Lower leg skin (tissue), 4 donors: ENCODE measurements at regions not wholly inside any gene's neighbourhood (a gene's known extent, or its start where the extent isn't known, plus 50 kb on each side); places are given as distances from the start of the nearest gene placed in this dataset.
"Not testable (repeated sequence)": the region's sequence is repeated elsewhere in the genome, so short reads cannot be mapped to it uniquely, and the experiment has no call there.

Source experiments
- DNase-seq, 2 donors: peaks; one replicate each; pipeline ENCODE4 v3.0.0-alpha.2; 2019; ENCODE audit warnings: low spot score in 2 of 2
- H3K4me3 ChIP-seq: fragments of 200-600 bp; sonication (generic); 2 replicates; pipeline ENCODE4 v1.5.1; 2017; ENCODE audit warnings: mild to moderate bottlenecking, low read depth; ENCODE audit not compliant: poor library complexity, severe bottlenecking
- POLR2A ChIP-seq, 2 donors: fragments of 450-650 bp; IDR thresholded peaks; one replicate each; pipeline ENCODE4 v1.6.1; 2016 to 2017; ENCODE audit warnings: antibody characterized with exemption in 2 of 2, mild to moderate bottlenecking in 1 of 2, moderate library complexity in 1 of 2
- WGBS, 2 donors: methylation state at CpG; one replicate each; pipeline ENCODE4 v1.1.5; 2018; 5-methylcytosine and 5-hydroxymethylcytosine counted together
- intact Hi-C: fragments of 100-400 bp; cut with DNase I; formaldehyde crosslinking; loops from one replicate; pipeline ENCODE4 v1.15.0; 2023; ENCODE audit warnings: low total_unique reads
- TF ChIP-seq, protein P1 (sequence below), 3 donors: fragments of 450-650 bp; IDR thresholded peaks; one replicate each; pipeline ENCODE4 v1.5.1; 2016; ENCODE audit warnings: antibody characterized with exemption in 3 of 3, mild to moderate bottlenecking in 3 of 3, moderate library complexity in 2 of 3

DNA sequence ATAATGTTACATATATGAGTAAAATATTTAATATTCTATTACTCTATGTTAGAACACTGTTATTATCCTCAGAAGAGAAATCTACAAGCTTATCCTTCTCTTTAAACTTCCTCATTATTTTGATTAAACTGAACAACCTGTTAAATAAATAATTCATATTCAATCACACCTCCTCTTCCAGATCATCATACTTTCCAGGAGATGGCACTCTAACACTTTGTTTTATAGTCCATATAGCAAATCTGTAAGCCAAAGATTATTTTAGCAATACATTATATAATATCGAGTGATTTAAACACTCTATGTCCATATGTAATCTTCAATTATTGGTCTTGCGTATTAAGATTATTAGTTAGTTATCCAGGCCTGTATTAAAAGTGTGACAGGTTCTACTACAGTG, 694.1 kb downstream of the ANKRD7 start:
- 43 to 56% methylated on average over 2 of the region's 2 CpGs for WGBS, 2 donors
- no peak for DNase-seq
- H3K4me3 ChIP-seq: no peak overlapping the region
- intact Hi-C loops: no loop called here
- no peak for TF ChIP-seq POLR2A (IDR thresholded peaks at IDR 0.05)
- TF ChIP-seq, protein P1, sequence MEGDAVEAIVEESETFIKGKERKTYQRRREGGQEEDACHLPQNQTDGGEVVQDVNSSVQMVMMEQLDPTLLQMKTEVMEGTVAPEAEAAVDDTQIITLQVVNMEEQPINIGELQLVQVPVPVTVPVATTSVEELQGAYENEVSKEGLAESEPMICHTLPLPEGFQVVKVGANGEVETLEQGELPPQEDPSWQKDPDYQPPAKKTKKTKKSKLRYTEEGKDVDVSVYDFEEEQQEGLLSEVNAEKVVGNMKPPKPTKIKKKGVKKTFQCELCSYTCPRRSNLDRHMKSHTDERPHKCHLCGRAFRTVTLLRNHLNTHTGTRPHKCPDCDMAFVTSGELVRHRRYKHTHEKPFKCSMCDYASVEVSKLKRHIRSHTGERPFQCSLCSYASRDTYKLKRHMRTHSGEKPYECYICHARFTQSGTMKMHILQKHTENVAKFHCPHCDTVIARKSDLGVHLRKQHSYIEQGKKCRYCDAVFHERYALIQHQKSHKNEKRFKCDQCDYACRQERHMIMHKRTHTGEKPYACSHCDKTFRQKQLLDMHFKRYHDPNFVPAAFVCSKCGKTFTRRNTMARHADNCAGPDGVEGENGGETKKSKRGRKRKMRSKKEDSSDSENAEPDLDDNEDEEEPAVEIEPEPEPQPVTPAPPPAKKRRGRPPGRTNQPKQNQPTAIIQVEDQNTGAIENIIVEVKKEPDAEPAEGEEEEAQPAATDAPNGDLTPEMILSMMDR (IDR thresholded peaks at IDR 0.05): no peak

DNA sequence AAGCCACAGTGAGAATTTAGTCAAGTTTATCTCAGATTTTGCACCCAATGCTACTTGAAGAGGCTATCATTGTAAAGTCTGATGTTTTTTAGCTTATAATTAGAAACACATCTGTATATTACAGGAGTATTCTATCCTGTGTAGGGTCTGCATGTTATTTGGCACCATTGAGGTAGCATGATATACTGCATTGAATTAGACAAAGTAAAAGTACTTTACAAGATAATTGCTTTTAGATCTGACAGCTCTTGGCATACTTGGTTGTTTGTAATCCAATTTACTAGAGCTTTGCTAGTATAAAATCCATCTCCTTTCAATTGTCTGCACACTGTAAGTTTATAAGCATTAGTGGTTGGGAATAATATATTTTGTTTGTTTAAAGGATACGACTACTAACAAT, 714.3 kb downstream of the ANKRD7 start:
- TF ChIP-seq, protein P1 (IDR thresholded peaks at IDR 0.05): no peak
- TF ChIP-seq POLR2A (IDR thresholded peaks at IDR 0.05): no peak
- no peak for DNase-seq
- 64 to 73% methylated on average over 1 of the region's 1 CpG for WGBS, 2 donors
- intact Hi-C loops: no loop called here
- no peak overlapping the region for H3K4me3 ChIP-seq

DNA sequence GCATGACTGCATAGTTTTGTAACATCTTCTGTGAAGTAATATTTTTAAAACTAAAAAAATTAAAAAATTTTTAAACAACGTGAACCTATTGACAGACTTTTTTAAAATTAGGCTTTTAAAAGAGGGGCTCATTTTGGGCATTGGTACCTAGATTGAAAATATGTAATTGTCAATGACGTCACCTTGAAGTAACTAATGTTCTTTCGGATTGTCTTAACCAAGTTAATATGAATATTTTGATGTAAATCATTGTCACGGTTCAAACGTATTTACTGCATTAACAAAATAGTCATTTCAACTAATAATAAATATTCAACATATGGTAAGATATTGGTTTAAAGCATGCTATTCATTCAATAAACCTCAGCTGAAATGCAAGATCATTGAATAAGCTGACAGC, 719.8 kb downstream of the ANKRD7 start:
- TF ChIP-seq, protein P1 (IDR thresholded peaks at IDR 0.05): no peak
- no peak for TF ChIP-seq POLR2A (IDR thresholded peaks at IDR 0.05)

DNA sequence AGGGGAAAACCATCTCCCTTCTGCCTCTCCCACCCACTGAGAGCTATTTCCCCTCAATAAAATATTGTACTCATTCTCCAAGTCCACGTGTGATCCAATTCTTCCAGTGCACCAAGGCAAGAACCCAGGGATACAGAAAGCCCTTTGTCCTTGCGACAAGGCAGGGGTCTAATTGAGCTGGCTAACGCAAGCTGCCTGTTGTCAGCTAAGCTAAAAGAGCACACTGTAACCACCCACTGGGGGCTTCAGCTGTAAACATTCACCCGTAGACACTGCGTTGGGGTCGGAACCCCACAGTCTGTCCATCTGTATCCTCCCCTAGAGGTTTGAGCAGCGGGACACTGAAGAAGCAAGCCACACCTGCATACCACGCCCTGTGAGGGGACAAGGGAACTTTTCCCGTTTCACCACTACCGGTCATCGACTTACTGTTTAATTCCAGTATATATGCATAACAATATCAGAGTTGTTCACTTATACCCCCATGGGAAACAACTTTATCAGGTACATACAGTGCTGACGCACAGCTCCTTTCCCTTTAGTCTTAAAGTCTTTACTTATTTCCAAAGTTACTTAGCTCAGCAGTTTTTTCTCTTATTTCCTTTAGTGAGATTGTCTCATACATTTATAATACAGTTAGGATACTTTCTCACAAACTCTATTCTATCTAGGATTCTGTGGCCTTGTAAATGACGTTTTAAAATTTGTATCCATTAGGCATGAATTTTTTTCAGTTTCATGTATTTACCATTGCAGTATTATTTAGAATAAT, 721.6 kb downstream of the ANKRD7 start:
- no peak overlapping the region for H3K4me3 ChIP-seq
- 93% methylated on average over 13 of the region's 13 CpGs for WGBS, 2 donors
- TF ChIP-seq, protein P1 (IDR thresholded peaks at IDR 0.05): no peak
- no peak for TF ChIP-seq POLR2A (IDR thresholded peaks at IDR 0.05)
- DNase-seq: no peak
- intact Hi-C loops: no loop called here

More for the DNA sequence above, 719.8 kb downstream of the ANKRD7 start:
- DNase-seq: no peak
- H3K4me3 ChIP-seq: no peak overlapping the region
- 84 to 85% methylated on average over 5 of the region's 5 CpGs for WGBS, 2 donors
- intact Hi-C loops: no loop called here

DNA sequence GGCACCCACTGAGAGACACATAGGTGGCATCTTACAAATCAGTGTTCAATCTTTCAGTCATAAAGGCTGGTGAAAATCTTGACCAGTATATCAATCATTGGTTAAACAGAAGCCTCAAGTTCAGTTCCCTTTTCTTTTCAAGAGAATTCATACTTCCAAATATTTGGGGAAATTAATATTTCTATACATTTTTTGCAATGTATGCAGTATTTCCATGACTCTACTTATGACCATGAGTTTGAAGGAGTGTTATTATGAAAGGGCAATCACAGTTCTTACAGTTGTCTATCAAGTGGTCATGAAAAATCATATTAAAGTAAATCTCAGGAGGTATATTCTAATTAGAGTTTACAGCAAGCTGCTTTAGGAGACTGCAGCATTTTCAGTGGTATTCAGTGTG, 724.0 kb downstream of the ANKRD7 start:
- intact Hi-C loops: no loop called here
- no peak overlapping the region for H3K4me3 ChIP-seq
- TF ChIP-seq POLR2A (IDR thresholded peaks at IDR 0.05): no peak
- TF ChIP-seq, protein P1 (IDR thresholded peaks at IDR 0.05): no peak
- no peak for DNase-seq

DNA sequence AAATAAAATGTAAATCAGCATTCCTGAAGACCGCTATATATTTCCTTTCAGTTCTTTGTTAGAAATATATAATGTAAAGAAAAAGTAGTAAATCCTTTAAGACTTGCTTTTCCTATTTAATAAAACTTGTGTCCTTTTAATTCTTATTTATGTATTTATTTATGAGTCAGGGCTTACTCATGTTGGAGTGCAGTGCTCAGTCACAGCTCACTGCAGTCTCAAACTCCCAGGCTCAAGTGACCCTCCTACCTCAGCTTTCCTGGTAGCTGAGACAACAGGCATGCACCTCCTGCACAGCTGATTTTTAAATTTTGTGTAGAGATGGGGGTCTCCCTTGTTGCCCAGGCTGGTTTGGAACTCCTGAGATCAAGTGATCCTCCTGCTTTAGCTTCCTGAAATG, 724.5 kb downstream of the ANKRD7 start:
- H3K4me3 ChIP-seq: no peak overlapping the region
- intact Hi-C loops: no loop called here
- WGBS, 2 donors: 75 to 93% methylated on average over 1 of the region's 1 CpG

DNA sequence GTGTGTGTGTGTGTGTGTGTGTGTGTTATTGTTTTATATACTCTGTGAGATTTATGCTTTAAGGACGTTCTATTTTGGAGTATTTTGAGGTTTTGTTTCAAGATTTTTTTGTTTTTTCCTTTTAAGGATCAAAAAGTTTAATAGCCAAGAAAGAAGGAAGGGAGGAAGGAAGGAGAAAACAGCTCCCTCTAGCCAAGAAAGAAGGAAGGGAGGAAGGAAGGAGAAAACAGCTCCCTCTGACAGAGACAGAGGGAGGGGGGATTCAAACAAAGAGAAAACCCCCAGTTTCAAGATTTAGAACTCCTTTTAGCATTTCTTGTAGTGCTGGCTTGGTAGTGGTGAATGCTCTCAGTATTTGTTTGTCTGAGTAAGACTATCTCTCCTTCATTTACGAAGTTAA, 731.8 kb downstream of the ANKRD7 start:
- intact Hi-C loops, H3K4me3 ChIP-seq, DNase-seq: not testable (repeated sequence)
- WGBS, 2 donors: 49 to 72% methylated on average over 2 of the region's 2 CpGs

More for the DNA sequence above, 724.5 kb downstream of the ANKRD7 start:
- no peak for TF ChIP-seq POLR2A (IDR thresholded peaks at IDR 0.05)
- TF ChIP-seq, protein P1 (IDR thresholded peaks at IDR 0.05): no peak
- DNase-seq: no peak
